Esophagus muscularis mucosa (tissue), 4 donors: ENCODE measurements at regions not wholly inside any gene's neighbourhood (a gene's known extent, or its start where the extent isn't known, plus 50 kb on each side); places are given as distances from the start of the nearest gene placed in this dataset.

ENCODE experiments used
- EP300 ChIP-seq: sonication (generic); formaldehyde crosslinking; IDR thresholded peaks from one replicate; pipeline ENCODE4 v1.6.1; 2017; ENCODE audit warnings: antibody characterized with exemption
- POLR2A ChIP-seq: fragments of 450-650 bp; IDR thresholded peaks from one replicate; pipeline ENCODE4 v1.6.1; 2017; ENCODE audit warnings: antibody characterized with exemption, moderate library complexity, mild to moderate bottlenecking, low read depth
- TF ChIP-seq, protein P1 (sequence below), 3 experiments: fragments of 200-600 bp in 2 of 3; fragments of 450-650 bp in 1 of 3; sonication (generic) in 2 of 3; IDR thresholded peaks; one replicate each; pipeline ENCODE4 v1.5.1; 2017 to 2019; ENCODE audit warnings: antibody characterized with exemption in 3 of 3, mild to moderate bottlenecking in 2 of 3, moderate library complexity in 1 of 3

DNA sequence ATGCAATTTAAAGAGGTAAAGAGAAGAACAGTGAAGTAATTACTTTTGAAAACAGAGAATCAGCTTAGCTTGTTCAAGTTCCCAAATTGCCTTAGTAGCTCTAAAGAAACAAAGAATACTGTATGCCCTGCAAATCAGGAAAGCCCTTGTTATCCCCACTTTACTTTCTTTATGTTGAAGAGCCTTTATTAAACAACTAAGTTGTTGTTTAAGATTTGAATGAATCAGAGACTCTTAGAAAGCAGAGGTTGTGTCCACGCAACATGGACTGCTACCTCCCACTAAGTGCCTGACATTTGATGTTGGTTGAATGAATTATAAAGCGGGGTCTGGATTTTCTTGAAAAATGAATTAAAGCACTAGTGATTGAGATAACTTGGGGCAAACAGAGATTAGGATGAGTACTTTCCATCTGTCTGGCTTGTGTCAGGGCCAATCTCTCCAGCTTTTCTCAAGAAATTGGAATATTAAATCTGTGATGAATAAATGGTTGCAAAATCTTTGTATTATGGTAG lies 214.7 kb downstream of the POSTN start:
- TF ChIP-seq, protein P1, sequence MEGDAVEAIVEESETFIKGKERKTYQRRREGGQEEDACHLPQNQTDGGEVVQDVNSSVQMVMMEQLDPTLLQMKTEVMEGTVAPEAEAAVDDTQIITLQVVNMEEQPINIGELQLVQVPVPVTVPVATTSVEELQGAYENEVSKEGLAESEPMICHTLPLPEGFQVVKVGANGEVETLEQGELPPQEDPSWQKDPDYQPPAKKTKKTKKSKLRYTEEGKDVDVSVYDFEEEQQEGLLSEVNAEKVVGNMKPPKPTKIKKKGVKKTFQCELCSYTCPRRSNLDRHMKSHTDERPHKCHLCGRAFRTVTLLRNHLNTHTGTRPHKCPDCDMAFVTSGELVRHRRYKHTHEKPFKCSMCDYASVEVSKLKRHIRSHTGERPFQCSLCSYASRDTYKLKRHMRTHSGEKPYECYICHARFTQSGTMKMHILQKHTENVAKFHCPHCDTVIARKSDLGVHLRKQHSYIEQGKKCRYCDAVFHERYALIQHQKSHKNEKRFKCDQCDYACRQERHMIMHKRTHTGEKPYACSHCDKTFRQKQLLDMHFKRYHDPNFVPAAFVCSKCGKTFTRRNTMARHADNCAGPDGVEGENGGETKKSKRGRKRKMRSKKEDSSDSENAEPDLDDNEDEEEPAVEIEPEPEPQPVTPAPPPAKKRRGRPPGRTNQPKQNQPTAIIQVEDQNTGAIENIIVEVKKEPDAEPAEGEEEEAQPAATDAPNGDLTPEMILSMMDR (IDR thresholded peaks at IDR 0.05), result no peak
- TF ChIP-seq EP300 (no peak), POLR2A (no peak)
